ENCODE measurements at regions not wholly inside any gene's neighbourhood (a gene's known extent, or its start where the extent isn't known, plus 50 kb on each side); places are given as distances from the start of the nearest gene placed in this dataset.

DNA sequence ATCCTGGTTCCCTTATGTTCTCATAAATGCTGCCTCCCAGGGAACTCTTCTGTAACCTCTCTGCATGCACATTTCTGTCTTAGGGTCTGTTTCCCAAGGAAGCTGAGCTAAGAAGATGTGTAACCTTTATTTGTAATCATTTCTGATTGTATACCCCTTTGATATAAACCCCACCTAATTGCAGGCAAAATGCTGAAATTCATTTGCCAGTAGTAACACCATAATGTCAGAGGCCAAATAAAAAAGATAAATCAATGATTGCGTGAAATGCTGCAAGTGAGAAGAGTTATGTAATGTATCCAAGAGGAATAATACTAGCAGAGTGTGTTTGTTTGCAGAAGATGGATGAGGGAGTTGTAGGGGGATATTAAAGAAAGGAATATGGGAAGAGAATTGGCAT, 822.6 kb upstream of the GRAMD2B start:
- TF ChIP-seq ZBTB7A (IDR thresholded peaks at IDR 0.05; ENCODE audit: low read depth) (no peak), CEBPB (IDR thresholded peaks at IDR 0.05) (no peak), CREB1 (IDR thresholded peaks at IDR 0.05; ENCODE audit: low read depth) (no peak), RAD21 (IDR thresholded peaks at IDR 0.05; ENCODE audit: low read depth) (no peak), EP300 (IDR thresholded peaks at IDR 0.05; ENCODE audit: borderline replicate concordance) (no peak), TAF1 (IDR thresholded peaks at IDR 0.05; ENCODE audit: low read depth) (no peak), FOXM1 (IDR thresholded peaks at IDR 0.05; ENCODE audit: borderline replicate concordance, low read depth) (no peak), EGR1 (IDR thresholded peaks at IDR 0.05) (no peak), YY1 (IDR thresholded peaks at IDR 0.05; ENCODE audit: low read depth) (no peak), TCF12 (IDR thresholded peaks at IDR 0.05; ENCODE audit: low read depth) (no peak), NFIC (IDR thresholded peaks at IDR 0.05) (no peak), TEAD4 (IDR thresholded peaks at IDR 0.05) (no peak)
- TF ChIP-seq, protein P1, sequence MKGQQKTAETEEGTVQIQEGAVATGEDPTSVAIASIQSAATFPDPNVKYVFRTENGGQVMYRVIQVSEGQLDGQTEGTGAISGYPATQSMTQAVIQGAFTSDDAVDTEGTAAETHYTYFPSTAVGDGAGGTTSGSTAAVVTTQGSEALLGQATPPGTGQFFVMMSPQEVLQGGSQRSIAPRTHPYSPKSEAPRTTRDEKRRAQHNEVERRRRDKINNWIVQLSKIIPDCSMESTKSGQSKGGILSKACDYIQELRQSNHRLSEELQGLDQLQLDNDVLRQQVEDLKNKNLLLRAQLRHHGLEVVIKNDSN (IDR thresholded peaks at IDR 0.05), result no peak
- TF ChIP-seq, protein P2, sequence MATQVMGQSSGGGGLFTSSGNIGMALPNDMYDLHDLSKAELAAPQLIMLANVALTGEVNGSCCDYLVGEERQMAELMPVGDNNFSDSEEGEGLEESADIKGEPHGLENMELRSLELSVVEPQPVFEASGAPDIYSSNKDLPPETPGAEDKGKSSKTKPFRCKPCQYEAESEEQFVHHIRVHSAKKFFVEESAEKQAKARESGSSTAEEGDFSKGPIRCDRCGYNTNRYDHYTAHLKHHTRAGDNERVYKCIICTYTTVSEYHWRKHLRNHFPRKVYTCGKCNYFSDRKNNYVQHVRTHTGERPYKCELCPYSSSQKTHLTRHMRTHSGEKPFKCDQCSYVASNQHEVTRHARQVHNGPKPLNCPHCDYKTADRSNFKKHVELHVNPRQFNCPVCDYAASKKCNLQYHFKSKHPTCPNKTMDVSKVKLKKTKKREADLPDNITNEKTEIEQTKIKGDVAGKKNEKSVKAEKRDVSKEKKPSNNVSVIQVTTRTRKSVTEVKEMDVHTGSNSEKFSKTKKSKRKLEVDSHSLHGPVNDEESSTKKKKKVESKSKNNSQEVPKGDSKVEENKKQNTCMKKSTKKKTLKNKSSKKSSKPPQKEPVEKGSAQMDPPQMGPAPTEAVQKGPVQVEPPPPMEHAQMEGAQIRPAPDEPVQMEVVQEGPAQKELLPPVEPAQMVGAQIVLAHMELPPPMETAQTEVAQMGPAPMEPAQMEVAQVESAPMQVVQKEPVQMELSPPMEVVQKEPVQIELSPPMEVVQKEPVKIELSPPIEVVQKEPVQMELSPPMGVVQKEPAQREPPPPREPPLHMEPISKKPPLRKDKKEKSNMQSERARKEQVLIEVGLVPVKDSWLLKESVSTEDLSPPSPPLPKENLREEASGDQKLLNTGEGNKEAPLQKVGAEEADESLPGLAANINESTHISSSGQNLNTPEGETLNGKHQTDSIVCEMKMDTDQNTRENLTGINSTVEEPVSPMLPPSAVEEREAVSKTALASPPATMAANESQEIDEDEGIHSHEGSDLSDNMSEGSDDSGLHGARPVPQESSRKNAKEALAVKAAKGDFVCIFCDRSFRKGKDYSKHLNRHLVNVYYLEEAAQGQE (IDR thresholded peaks at IDR 0.05; ENCODE audit: low read depth), result no peak
- TF ChIP-seq, protein P3, sequence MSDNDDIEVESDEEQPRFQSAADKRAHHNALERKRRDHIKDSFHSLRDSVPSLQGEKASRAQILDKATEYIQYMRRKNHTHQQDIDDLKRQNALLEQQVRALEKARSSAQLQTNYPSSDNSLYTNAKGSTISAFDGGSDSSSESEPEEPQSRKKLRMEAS (IDR thresholded peaks at IDR 0.05), result no peak

DNA sequence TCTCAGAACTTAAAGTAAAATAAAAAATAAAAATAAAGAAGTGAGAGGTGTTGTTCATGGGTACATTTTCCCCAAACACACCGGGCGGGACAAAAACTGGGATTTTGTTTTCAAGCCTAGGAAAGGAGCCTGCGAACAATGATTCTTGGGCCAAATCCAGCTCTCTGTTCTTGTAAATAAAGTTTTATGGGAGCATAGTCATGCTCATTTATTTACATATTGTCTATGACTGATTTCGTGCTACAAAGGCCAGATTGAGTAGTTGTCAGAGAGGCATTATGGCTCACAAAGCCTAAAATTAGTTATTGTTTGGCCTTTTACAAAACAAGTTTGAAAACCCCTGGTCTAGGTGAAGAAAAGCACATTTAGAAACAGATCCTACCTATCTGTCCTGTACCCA, 821.0 kb upstream of the GRAMD2B start:
- TF ChIP-seq TCF12 (IDR thresholded peaks at IDR 0.05; ENCODE audit: low read depth), result no peak
- TF ChIP-seq NFIC (IDR thresholded peaks at IDR 0.05), result no peak
- TF ChIP-seq, protein P3 (IDR thresholded peaks at IDR 0.05), result no peak
- TF ChIP-seq, protein P1 (IDR thresholded peaks at IDR 0.05), result no peak
- no peak for TF ChIP-seq EGR1 (IDR thresholded peaks at IDR 0.05)
- TF ChIP-seq TAF1 (IDR thresholded peaks at IDR 0.05; ENCODE audit: low read depth), result no peak

DNA sequence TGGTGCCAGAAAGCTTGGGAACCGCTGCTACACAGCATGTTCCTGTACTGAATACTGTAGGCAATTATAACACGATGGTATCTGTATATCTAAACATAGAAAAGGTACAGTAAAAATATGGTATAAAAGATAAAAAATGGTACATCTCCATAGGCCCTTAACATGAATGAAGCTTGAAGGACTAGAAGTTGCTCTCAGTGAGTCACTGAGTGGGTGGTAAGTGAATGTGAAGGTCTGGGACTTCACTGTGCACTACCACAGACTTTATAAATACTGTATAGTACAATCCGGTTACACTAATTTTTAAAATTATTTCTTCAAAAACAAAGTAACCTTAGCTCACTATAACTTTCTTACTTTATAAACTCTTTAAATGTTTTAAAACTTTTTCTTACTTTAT, 819.9 kb upstream of the GRAMD2B start:
- TF ChIP-seq TEAD4 (IDR thresholded peaks at IDR 0.05) (no peak), EP300 (IDR thresholded peaks at IDR 0.05; ENCODE audit: borderline replicate concordance) (no peak), CEBPB (IDR thresholded peaks at IDR 0.05) (no peak), CREB1 (IDR thresholded peaks at IDR 0.05; ENCODE audit: low read depth) (no peak), TAF1 (IDR thresholded peaks at IDR 0.05; ENCODE audit: low read depth) (no peak), EGR1 (IDR thresholded peaks at IDR 0.05) (no peak)

DNA sequence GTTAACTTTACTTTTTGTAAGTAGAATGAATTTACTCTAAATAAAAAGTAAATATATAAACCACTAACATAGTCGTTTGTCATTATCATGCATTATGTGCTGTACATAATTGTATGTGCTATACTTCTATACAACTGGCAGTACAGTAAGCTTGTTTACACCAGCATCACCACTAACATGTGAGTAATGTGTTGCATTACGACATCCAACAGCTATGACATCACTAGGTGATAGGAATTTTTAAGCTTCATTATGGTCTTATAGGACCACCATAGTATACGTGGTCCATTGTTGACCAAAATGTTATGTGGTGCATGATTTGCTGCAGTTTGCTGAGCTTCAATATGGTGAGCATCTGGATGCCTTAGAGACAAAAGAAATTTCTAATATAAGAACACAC, 819.1 kb upstream of the GRAMD2B start:
- TF ChIP-seq FOXM1 (IDR thresholded peaks at IDR 0.05; ENCODE audit: borderline replicate concordance, low read depth), result no peak
- TF ChIP-seq, protein P1 (IDR thresholded peaks at IDR 0.05), result no peak
- TF ChIP-seq CEBPB (IDR thresholded peaks at IDR 0.05), result no peak
- no peak for TF ChIP-seq TCF12 (IDR thresholded peaks at IDR 0.05; ENCODE audit: low read depth)
- TF ChIP-seq CREB1 (IDR thresholded peaks at IDR 0.05; ENCODE audit: low read depth), result no peak
- TF ChIP-seq, protein P2 (IDR thresholded peaks at IDR 0.05; ENCODE audit: low read depth), result no peak
- TF ChIP-seq YY1 (IDR thresholded peaks at IDR 0.05; ENCODE audit: low read depth), result no peak
- TF ChIP-seq RAD21 (IDR thresholded peaks at IDR 0.05; ENCODE audit: low read depth), result no peak
- no peak for TF ChIP-seq NFIC (IDR thresholded peaks at IDR 0.05)
- no peak for TF ChIP-seq ZBTB7A (IDR thresholded peaks at IDR 0.05; ENCODE audit: low read depth)
- no peak for TF ChIP-seq EGR1 (IDR thresholded peaks at IDR 0.05)
- TF ChIP-seq, protein P3 (IDR thresholded peaks at IDR 0.05), result no peak

DNA sequence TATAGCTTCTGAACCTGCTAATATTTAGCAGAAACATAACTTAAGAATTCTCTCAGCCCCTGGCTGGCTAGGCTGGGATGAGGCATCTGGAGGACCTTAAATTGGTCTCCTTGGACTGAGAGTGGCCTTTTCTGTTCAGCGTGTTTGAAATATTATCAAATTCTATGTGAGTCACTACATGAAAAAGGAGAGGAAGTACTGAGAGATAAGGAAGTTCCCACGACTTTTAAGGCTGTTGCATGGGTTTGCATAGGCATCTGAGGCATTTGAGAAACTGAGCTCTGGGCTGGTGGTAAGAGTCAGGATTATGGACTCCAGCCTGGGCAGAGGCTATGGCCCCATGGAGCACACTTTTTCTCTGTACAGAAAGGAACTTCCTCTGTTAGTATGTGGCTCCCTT, 816.2 kb upstream of the GRAMD2B start:
- TF ChIP-seq NFIC (IDR thresholded peaks at IDR 0.05) (no peak), YY1 (IDR thresholded peaks at IDR 0.05; ENCODE audit: low read depth) (no peak), ZBTB7A (IDR thresholded peaks at IDR 0.05; ENCODE audit: low read depth) (no peak), CREB1 (IDR thresholded peaks at IDR 0.05; ENCODE audit: low read depth) (no peak)

DNA sequence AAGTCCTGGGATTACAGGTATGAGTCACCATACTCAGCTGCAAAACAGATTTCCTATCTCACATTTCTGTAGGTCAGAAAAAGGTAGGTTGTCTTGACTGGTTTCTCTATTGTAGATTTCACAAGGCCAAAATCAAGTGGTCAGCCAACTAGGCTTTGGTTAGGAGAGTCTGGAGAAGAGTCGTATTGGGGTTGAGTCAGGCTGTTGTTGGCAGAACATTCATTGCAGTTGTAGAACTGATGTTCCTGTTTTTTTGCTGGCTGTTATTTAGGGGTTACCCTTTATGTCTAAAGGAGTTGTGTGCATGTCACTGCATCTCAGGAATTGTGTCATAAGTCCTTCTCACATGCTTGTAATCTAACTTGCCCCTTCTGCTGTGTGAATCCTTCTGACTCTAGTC, 814.2 kb upstream of the GRAMD2B start:
- TF ChIP-seq RAD21 (IDR thresholded peaks at IDR 0.05; ENCODE audit: low read depth) (no peak), ZBTB7A (IDR thresholded peaks at IDR 0.05; ENCODE audit: low read depth) (no peak), TEAD4 (IDR thresholded peaks at IDR 0.05) (no peak), CEBPB (IDR thresholded peaks at IDR 0.05) (no peak)
- TF ChIP-seq, protein P3 (IDR thresholded peaks at IDR 0.05), result no peak
- TF ChIP-seq, protein P2 (IDR thresholded peaks at IDR 0.05; ENCODE audit: low read depth), result no peak
